Fibroblast of the conjunctiva (primary cell): ENCODE measurements at regions not wholly inside any gene's neighbourhood (a gene's known extent, or its start where the extent isn't known, plus 50 kb on each side); places are given as distances from the start of the nearest gene placed in this dataset.
"Not testable (repeated sequence)": the region's sequence is repeated elsewhere in the genome, so short reads cannot be mapped to it uniquely, and the experiment has no call there.

Experiments used
- DNase-seq: peaks from one replicate; pipeline ENCODE4 v3.0.0-alpha.2; 2010; ENCODE audit warnings: low read depth

DNA sequence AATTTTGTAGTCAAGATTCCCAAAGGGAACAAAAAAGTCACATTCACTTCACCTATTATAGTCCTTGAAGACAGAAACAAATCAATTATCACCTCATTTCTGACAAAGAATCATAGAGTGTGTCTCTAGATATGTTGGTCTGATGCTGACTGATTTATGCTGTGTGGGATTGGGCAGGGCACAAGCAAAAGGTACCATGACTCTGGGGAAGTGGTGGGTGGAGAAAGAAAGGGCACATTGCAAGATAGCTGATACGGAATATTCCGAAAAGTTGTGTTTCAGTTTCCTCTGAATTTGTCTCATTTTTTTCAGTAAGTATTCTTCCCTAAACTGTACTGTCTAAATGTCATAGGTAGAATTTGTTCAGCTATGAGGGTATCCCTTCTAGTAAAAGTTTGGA lies 268.0 kb downstream of the MREG start:
- no peak for DNase-seq

DNA sequence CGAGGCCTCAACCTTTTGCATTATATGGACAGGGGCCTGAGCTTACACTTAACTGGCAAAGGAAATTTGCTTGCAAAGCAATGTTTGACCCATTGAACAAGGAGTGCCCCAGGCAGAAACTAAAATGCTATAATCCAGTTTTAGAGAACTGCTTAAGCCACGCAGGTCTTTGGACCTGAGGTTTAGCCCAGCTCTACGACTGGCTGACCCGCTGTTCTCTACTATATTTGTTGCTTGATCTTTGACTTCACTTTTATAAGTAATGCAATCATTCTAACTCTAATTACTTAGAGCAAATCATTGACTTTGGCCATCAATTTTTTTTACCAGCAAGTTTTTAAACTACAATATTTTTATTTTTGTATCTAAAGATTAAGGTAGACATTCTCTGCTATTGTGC lies 268.8 kb downstream of the MREG start:
- no peak for DNase-seq

DNA sequence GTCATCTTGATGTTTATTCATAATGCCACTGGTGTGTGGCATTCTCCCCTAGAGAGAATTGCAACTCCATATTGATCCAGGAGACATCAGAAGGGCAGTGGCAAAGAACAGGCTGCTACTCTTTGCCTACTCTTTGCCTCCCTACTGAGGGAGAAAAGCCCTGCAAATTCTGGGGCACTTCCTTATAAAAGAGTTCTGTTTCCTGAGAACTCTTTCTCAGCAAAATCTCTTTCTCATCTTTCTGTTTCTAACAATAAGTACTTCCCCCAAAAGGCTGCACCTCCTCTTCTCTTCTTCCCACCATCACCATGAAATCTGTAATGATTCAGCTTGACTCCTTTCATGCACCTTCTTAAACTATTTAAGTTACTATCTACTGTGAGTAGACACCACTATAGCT lies 270.3 kb downstream of the MREG start:
- no peak for DNase-seq

DNA sequence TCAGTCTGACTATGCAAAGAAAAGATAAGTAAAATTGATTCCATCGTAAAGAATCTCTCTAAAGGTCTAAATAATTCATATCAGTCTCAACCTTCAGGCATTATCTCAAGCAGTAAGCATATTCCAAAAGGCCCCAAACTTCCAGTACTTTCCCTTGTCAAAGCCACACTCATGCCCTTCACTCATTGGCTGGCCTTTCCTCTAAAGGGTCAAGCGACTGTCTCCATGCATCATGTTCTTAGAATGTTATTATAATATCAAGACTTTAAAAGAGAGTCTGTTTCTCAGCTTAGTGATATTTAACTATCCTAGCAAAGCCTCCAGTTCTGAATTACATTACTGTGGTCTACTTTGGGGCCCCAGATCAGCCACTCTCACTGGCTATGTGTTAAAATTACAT lies 271.3 kb downstream of the MREG start:
- no peak for DNase-seq

DNA sequence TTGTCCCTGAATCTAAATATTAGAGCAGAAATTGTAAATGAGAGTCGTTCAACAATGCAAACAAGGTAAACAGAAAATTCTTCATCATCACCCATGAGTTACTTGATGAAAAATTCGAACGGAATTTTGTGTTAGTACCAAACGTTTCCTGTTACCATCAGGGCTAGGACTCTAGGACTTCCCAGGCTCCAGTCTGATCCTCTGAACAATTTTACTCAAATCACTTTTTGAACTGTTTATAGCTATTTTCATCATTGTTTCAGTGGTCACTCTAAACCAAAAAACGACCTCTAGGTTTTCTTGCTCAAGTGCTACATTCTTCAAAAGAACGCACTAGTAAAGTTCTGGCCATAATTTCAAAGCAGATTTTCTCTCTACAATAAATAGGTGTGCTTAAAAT lies 273.3 kb downstream of the MREG start:
- no peak for DNase-seq

DNA sequence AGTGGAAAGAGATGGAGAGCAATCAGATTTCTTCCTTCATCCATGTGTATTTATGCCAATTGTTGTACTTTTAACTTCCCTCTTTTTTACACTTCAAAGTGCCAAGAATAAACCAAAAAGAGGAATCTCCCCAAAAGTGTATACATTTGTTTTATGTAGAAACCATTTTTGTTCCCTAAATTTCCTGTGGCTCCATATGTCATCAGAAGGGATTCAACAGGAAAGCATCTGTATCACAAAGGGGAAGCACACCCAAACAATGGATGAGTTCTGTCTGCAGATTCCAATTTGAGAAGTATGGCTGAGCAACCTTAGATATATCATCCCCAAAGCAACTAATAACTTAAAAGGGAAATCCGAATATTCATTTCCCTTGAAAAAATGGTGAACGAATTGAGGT lies 275.0 kb downstream of the MREG start:
- no peak for DNase-seq

DNA sequence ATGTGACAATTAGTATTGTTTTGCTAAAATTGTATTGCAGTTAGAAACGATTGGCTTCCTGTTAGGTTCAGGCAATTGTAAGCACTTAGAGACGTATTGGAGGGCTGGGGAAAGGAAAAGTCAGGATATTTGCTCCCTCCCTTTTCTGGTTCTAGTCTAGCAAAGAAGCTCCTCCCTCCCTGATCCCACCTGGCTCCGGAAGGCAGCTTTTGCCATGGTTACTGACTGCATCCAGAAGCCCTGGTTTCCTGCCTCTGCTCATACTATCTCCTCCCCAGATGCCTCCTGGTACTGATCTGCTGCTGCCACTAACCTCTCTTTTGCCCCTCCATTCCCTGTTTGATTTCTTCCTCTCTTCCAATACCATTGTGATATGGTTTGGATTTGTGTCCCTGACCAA lies 275.9 kb downstream of the MREG start:
- DNase-seq: no peak

DNA sequence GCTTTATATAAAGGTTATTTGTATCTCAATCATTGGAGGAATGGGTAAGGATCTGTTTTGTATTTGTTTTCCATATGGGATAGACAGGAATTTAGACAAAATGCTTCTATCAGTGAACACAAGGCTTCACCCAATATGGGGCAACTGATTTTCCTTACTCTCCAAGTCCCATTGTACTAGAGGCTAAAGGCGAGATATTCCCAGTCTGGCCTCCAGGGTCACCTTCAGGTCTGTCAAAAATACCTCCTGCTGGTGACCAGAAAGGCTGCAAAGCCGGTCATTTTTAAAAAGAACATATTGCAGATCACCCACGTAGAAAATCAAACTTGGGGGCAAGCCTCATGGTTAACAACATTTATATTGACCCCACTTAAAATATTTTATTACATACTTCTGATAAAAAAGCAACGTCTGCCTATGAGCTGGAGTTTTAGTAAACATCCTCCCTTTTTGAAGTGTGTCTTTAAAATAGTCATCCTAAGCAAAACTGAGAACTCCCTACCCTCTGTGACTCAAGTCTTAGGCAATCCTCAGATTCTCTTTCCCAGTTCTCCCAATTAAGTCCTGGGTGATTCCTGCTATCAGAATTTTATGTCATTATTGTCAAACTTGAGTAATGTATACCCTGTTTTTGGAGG lies 276.6 kb downstream of the MREG start:
- DNase-seq: peak; percentile 42

DNA sequence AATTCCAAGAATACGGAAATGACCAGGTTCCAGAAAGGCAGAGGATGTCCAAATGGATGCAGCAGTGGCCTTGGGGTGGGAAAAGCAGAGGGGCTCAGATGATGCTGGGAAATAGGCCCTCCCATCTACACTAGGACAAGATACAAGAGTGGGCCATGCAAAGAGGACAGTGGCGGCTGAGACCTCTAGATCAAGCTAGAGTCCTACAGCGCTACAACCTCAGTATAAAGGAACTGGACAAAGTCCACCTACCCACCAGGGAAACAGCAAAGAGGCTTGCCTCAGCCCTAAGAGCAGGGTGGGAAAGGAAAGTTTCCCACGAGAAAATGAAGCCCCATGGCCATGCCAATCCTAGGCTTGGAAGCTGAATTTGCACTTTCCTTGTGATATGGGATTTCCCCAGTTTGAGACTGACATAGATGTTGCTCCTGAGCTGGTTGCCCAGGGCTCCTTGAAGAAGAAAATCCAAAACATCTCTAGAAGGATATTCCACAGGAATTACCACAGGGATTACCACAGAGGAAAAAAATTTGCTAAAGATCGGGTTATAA lies 282.2 kb downstream of the MREG start:
- no peak for DNase-seq

DNA sequence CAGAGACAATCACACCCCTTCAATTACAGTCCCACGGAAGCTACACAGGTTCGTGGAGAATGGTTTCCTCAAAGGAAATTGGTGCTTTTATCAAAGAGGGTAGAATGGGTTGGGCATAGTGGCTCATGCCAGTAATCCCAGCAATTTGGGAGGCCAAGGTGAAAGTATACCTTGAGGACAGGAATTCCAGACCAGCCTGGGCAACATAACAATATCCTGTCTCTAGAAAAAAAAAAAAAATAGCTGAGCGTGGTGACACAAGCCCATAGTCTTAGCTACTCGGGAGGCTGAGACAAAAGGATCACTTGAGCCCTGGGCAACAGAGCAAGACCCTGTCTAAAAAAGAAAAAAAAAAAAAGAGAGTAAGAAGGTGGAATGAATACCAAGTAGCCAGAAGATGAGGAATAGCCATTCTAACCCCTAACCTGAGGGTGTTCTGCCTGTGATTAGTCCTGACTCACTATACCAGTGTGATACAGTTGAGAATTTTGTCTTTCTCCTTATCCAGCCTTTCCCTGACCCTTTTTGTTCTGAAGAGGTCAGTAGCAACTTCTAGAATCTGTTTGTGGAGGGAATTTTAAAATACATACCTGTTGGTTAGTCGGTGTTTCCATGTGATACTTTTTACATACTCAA lies 283.2 kb downstream of the MREG start:
- no peak for DNase-seq

DNA sequence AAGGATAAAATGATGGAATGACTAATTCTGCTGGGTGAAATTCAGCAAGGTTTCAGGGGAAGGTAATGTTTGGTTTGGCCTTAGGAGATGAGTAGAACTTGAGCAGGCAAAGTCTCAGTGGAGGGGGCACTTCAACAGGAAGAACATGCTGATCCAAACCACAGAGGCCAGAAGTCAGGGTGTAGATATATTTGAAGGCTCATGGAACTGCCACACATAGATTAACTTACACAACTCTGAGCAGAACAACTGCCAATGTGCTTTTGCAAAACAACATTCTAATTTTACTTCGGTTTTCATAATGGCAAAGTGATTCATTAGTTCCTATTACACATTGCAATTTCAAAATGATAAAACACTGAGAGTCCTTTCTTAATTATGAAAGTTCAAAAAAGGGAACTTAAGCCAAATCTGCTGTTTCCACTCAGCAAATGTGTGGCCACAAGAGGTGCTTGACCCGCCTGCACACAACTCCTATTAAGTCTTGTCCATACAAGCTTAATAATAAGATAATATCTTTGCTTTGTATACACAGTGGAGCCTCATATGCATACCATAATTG lies 284.8 kb downstream of the MREG start:
- DNase-seq: peak; percentile 96

DNA sequence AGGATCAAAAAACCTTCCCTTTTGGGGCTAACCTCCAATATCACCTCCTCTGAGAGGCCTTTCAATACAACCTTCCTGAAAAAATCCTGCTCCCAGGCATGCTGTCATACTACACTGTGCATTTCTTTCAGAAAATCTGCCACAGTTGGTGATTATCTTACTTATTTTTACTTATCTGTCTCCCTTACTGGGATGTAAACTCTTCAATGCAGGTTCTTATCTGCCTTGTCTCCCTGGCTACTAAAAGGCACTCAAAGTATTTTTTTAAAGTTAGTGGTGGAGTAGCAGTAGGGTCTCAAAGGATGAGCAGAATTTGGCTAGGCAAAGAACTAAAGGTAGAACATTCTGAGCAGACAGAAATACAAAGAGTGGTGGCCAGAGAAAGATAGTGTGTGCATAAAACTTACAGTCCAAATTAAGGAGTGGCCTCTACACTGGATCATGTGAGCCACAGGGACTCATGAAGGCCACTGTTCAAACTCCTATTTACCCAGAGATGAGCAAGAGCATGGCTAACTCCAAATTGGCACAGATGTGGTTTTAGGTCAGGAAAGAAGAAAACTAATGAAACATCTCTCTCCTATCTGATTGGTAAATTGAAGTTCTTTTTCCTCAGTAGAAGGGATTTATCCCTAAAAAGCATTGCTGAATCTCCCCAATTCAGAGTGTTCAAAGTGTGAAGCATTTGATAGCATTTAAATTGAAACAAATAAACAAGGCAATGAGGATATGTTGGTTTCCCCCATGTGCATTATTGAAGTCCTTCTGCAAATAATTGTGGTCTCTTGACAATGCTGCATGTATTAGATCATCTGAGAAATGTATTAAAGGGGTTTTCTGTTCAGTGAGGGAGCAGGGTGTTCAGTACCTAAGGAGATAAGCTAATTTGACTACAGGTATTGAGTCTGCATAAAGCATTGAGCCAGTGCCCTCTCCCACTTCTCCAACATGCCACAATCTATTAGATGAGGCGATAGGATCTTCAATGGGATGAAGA lies 285.5 kb downstream of the MREG start:
- peak; percentile 29 for DNase-seq

DNA sequence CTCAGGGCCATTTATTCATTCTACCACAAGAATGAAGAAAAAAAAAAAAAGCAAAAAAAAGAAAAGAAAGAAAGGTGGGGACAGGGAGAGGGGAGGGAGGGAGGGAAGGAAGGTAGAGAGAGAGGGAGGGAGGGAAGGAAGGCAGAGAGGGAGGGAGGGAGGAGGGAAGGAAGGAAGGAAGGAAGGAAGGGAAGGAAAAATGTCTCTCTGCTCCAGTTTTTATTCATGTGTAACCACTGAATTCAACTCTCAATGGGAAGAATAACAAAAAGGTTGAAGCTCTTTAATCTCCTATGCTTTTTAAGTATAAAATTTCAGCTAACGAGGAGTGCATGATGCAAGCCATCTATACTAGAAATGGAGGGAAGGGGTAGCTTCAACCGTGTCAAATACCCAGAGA lies 287.3 kb downstream of the MREG start:
- DNase-seq: no peak

DNA sequence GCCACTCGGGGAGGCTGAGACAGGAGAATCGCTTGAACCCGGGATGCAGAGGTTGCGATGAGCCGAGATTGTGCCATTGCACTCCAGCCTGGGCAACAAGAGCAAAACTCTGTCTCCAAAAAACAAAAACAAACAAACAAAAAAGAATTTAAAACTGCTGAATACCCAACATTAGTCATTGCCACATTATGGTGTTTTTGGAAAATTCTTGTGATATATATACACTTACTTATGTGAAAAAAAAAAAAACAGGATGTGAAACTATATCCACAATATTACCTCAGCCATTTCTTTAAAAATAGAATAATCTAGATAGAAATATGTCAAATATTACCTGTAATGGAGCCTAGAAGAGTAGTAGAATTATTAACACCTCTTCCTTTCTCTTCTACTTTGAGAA lies 288.3 kb upstream of the FN1 start:
- no peak for DNase-seq

DNA sequence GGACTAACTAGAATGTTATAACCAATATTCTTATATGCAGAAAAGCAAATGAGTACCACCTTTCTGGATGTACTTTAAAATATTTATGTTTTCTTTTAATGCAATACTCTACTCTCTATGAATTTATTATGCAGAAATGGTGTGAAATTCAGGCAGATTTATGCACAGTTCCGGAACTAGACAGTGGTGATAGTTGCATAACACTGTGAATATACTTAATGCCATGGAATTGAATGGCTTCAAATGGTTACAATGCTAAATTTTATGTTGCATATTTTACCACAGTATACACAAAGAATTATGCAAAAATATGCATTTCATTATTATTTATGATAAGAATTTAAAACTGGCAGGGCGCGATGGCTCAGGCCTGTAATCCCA lies 287.8 kb upstream of the FN1 start:
- DNase-seq: no peak

DNA sequence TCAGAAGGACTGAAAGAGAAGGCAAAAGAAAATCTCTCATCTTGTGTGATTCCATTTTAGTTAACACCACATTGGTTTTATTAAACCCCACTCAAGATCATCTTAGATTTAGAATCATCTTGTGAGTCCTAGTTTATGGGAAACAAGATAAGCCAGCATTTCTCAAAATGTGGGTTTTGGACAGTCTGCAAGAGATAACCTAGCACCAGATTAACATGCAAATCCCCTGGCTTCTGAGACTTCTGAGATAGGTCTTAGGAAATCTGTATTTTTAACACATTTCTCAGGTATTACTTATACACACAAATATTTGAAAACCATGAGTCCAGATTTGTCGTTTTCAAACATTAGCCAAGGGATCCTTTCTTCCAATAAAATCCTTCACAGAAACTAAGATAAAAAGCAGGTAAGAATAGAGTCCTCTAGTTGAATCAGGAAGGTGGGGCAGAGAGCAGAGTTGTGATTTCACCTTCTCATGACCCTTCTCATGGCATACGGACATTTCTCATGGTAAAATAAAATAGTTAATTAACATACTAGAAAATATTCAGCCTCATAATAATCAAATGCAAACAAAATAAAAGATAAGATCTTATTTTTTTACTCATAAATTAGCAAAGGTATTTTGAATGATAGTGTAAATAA lies 287.2 kb upstream of the FN1 start:
- DNase-seq: no peak

DNA sequence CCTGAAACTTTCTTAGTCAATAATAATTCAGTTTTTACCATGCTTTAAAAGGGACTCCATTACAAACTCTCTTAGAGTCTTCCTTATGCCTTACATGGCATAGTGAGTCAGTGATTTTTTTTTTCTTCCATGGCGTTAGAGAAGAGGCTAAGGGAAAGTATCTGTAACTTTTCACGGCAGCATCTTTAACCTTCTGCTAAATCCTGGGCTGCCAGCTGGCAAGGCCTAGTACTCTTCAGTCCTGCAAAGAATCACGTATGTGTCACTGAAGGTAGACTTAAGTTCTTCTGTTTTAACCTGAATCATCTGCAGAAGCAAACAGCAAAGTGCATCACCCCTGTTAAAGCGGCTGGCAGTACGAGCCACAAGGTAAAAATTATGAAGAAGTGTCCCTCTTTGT lies 286.3 kb upstream of the FN1 start:
- DNase-seq: no peak

DNA sequence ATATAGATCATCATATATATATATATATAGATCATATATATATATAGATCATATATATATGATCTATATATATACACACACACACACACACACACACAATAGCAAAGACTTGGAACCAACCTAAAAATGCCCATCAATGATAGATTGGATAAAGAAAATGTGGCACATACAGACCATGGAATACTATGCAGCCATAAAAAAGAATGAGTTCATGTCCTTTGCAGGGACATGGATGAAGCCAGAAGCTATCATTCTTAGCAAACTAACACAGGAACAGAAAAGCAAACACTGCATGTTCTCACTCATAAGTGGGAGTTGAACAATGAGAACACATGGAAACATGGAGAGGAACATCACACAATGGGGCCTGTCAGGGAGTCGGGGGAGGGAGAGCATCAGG lies 285.6 kb upstream of the FN1 start:
- DNase-seq: not testable (repeated sequence)

DNA sequence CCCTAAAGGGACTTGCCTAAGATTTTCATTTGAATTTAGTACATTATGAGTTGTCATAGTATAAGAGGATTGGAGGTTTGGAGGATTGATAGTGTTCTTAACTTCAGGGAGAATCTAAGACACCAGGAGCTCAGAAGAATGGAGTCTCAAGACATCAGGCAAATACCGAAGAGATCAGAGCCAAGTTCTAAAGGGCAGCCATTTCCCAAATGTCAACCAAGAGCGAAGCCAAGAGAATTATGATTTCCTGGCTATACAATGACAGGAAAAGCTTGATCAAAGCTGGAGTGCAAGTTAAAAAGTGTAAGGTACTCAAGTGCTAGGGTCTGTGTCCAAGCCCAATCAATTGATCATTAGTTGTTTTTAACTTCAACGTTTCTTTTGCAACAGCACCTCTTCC lies 283.0 kb upstream of the FN1 start:
- DNase-seq: no peak

DNA sequence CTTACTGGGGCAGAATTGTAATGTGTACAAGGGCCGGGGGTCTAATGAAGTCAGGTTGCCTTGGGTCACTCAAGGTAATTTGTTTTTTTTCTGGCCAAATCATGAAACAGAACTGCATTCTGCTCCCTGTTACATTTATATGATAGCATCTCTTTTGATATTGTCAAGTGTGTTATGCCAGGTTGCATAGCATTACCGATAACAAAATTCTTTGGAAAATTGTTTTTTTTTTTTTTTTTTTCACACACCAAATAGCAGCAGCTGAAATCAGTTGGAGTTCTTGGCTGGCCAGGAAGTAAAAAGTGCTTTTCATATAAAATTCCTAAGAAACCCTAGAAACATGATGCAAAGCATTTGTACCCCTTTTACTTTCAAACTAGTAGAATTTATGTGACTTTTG lies 282.6 kb upstream of the FN1 start:
- no peak for DNase-seq

DNA sequence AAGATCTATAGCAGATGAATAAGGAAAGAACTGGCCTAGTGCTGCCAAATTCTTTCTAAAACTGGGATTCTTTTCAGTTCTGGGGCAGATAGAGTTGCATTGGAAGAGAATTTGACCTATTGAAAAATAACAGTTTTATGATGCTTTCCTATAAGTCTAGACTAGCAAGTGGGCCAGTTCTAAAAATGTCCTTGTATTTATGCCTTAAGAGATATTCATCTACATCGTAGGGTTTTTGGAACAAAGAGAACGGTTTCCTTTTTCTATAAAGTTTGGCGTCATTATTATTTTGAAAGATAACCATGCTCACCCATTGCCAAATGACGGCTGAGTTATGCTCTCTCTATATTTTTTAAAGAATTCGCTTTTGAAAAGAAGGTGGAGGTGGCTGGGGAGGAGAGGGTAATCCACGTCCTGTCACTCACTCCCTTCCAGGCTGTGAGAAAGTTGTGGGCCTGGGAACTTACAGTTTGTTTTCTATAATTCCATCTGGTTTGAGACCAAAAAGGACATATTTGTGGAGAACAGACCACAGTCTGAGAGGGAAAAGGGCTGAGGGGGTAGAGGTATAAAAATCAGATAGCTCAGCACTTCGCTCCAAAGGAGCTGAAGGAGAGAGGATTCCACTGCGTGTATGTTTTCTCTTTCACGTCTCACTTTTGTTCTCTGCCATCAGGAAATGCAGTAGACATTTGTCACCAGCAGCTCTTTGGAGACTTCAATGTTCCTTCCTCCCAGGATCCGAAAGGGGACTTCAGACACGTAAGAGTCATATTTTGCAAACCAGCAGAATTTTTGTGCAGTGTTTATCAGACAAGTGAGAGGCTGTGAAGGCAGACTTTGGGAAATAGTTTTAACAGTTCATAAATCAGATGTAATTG lies 281.9 kb upstream of the FN1 start:
- no peak for DNase-seq
